ENCODE measurements at regions not wholly inside any gene's neighbourhood (a gene's known extent, or its start where the extent isn't known, plus 50 kb on each side); places are given as distances from the start of the nearest gene placed in this dataset.
A peak's percentile ranks its signal among the peaks of the same experiment; 100 is the strongest.
"Not testable (repeated sequence)": the region's sequence is repeated elsewhere in the genome, so short reads cannot be mapped to it uniquely, and the experiment has no call there.

- H3K4me2 ChIP-seq (ENCODE audit: insufficient read depth in 1 of 2, low read depth in 2 of 2, low read length in 2 of 2); FAIRE-seq; DNase-seq (ENCODE audit: low read depth in 1 of 2, low spot score in 2 of 2): not testable (repeated sequence)
Measured at GRCh38 chr16:88200154-88200895, 182.4 kb upstream of the ZNF469 start.

More at GRCh38 chr16:88200154-88200895, 182.4 kb upstream of the ZNF469 start:
- H3K9ac ChIP-seq (replicated peaks in 1 of 4; ENCODE audit: extremely low read depth in 1 of 4, low read depth in 3 of 4, low read length in 3 of 4); H3K9me3 ChIP-seq (ENCODE audit: insufficient read depth in 2 of 2, low read depth in 1 of 2, low read length in 1 of 2); H4K5ac ChIP-seq (ENCODE audit: insufficient read length, low read depth, low read length); H3K14ac ChIP-seq (ENCODE audit: insufficient read length); H3K36me3 ChIP-seq (ENCODE audit: control insufficient read depth in 2 of 4, insufficient read depth in 4 of 4, low read length in 3 of 4); H2AK5ac ChIP-seq (ENCODE audit: low read depth, low read length); H4K91ac ChIP-seq (replicated peaks; ENCODE audit: insufficient read length, low read length); H3K27me3 ChIP-seq (replicated peaks in 1 of 4; ENCODE audit: control insufficient read depth in 3 of 4, extremely low read depth in 1 of 4, insufficient read depth in 3 of 4, low read length in 3 of 4); POLR2A ChIA-PET (ENCODE audit: partially characterized antibody); H3K4me1 ChIP-seq (replicated peaks in 1 of 4; ENCODE audit: control insufficient read depth in 3 of 4, insufficient read depth in 4 of 4, low read length in 3 of 4); H3K23ac ChIP-seq (ENCODE audit: insufficient read length); H3K56ac ChIP-seq (replicated peaks; ENCODE audit: insufficient read length, low read depth, low read length); CTCF ChIA-PET (ENCODE audit: partially characterized antibody); H3K23me2 ChIP-seq (ENCODE audit: low read depth, low read length); H2AFZ ChIP-seq (ENCODE audit: low read length); H2BK15ac ChIP-seq (ENCODE audit: low read length); H2BK12ac ChIP-seq (ENCODE audit: low read depth, low read length); H3K27ac ChIP-seq (ENCODE audit: low read depth, low read length); H4K20me1 ChIP-seq (replicated peaks in 1 of 2; ENCODE audit: control insufficient read depth in 1 of 2, insufficient read depth in 2 of 2, low read length in 2 of 2); H3K4ac ChIP-seq (replicated peaks; ENCODE audit: insufficient read length, low read depth, low read length); H2BK5ac ChIP-seq (ENCODE audit: low read depth, low read length); H3K4me3 ChIP-seq (ENCODE audit: extremely low read depth in 1 of 4, insufficient read depth in 2 of 4, low read depth in 3 of 4, low read length in 4 of 4); H2BK120ac ChIP-seq (replicated peaks; ENCODE audit: low read depth, low read length); H3K18ac ChIP-seq (ENCODE audit: extremely low read depth, low read length); H3K79me2 ChIP-seq (ENCODE audit: control insufficient read depth in 1 of 2, insufficient read depth in 2 of 2, low read length in 2 of 2); H2BK20ac ChIP-seq (ENCODE audit: low read length); H3K79me1 ChIP-seq (ENCODE audit: low read depth, low read length): not testable (repeated sequence)
- peak overlapping the region; percentile 25; the same call in 1 of the 2 replicates for H4K8ac ChIP-seq (ENCODE audit: extremely low read depth, insufficient read depth, low read length)
- WGBS, 2 experiments (ENCODE audit: extremely low coverage in 1 of 2, insufficient coverage in 1 of 2, insufficient read length in 1 of 2, insufficient replicate concordance in 2 of 2, low coverage in 1 of 2, low lambda C conversion rate in 2 of 2, missing lambda C conversion rate in 1 of 2) = 83% methylated on average over 21 of the region's 30 CpGs; no CpG with 5 or more reads in 1 of the 2 experiments

Data from H1 (cell line).